GM12878 (cell line): ENCODE measurements at regions not wholly inside any gene's neighbourhood (a gene's known extent, or its start where the extent isn't known, plus 50 kb on each side); places are given as distances from the start of the nearest gene placed in this dataset.

Experiments
- CHD1 ChIP-seq: IDR thresholded peaks from 2 replicates; pipeline ENCODE4 v1.6.1; 2012; ENCODE audit warnings: low read depth, low read length, improper control_type of control experiment
- HDAC2 ChIP-seq: fragments of 200-600 bp; sonication (generic); IDR thresholded peaks from 2 replicates; pipeline ENCODE4 v1.6.1; 2017
- TAF1 ChIP-seq: IDR thresholded peaks from 2 replicates; pipeline ENCODE4 v1.6.1; 2011; ENCODE audit warnings: mild to moderate bottlenecking, low read depth, low read length, borderline replicate concordance
- ZNF622 ChIP-seq: fragments of 450-650 bp; IDR thresholded peaks from 2 replicates; pipeline ENCODE4 v1.6.1; 2017; ENCODE audit warnings: mild to moderate bottlenecking, inconsistent platforms
- TF ChIP-seq, protein P1 (sequence below): IDR thresholded peaks from 2 replicates; pipeline ENCODE4 v1.6.1; 2012; ENCODE audit warnings: mild to moderate bottlenecking, low read depth, low read length
- TF ChIP-seq, protein P2 (sequence below): fragments of 450-650 bp; IDR thresholded peaks from 2 replicates; pipeline ENCODE4 v1.6.1; 2018; ENCODE audit warnings: borderline replicate concordance, mild to moderate bottlenecking; ENCODE audit not compliant: partially characterized antibody
- TF ChIP-seq, protein P3 (sequence below): fragments of 450-650 bp; IDR thresholded peaks from 2 replicates; pipeline ENCODE4 v1.6.1; 2016; ENCODE audit warnings: mild to moderate bottlenecking, moderate library complexity, borderline replicate concordance

DNA sequence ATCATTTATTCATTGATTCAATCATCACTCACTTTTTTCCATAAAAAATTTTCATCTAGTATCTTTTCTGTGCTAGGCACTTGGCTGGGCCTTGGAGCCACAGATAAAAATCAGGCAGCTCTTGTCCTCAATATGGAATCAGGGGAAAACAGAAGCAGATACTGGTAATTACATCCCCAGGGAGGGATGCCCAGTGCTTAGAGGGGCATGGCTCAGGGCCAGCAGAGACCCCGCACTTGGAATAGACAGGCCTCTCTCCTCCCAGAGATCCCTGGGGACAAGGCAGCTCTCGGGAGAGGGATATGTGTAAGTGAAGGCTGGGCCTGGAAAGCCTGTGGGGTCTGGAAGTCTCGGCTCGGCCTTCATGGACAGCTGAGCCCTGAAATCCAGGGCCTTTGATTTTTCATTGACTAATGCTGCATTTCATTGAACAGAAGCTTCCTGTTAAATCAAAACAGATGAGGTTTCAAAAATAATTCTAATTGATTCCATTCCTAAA, 180.4 kb downstream of the FOXD2 start (continued):
- TF ChIP-seq, protein P1, sequence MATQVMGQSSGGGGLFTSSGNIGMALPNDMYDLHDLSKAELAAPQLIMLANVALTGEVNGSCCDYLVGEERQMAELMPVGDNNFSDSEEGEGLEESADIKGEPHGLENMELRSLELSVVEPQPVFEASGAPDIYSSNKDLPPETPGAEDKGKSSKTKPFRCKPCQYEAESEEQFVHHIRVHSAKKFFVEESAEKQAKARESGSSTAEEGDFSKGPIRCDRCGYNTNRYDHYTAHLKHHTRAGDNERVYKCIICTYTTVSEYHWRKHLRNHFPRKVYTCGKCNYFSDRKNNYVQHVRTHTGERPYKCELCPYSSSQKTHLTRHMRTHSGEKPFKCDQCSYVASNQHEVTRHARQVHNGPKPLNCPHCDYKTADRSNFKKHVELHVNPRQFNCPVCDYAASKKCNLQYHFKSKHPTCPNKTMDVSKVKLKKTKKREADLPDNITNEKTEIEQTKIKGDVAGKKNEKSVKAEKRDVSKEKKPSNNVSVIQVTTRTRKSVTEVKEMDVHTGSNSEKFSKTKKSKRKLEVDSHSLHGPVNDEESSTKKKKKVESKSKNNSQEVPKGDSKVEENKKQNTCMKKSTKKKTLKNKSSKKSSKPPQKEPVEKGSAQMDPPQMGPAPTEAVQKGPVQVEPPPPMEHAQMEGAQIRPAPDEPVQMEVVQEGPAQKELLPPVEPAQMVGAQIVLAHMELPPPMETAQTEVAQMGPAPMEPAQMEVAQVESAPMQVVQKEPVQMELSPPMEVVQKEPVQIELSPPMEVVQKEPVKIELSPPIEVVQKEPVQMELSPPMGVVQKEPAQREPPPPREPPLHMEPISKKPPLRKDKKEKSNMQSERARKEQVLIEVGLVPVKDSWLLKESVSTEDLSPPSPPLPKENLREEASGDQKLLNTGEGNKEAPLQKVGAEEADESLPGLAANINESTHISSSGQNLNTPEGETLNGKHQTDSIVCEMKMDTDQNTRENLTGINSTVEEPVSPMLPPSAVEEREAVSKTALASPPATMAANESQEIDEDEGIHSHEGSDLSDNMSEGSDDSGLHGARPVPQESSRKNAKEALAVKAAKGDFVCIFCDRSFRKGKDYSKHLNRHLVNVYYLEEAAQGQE: no peak
- TF ChIP-seq, protein P2, sequence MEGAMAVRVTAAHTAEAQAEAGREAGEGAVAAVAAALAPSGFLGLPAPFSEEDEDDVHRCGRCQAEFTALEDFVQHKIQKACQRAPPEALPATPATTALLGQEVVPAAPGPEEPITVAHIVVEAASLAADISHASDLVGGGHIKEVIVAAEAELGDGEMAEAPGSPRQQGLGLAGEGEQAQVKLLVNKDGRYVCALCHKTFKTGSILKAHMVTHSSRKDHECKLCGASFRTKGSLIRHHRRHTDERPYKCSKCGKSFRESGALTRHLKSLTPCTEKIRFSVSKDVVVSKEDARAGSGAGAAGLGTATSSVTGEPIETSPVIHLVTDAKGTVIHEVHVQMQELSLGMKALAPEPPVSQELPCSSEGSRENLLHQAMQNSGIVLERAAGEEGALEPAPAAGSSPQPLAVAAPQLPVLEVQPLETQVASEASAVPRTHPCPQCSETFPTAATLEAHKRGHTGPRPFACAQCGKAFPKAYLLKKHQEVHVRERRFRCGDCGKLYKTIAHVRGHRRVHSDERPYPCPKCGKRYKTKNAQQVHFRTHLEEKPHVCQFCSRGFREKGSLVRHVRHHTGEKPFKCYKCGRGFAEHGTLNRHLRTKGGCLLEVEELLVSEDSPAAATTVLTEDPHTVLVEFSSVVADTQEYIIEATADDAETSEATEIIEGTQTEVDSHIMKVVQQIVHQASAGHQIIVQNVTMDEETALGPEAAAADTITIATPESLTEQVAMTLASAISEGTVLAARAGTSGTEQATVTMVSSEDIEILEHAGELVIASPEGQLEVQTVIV: no peak
- TF ChIP-seq TAF1 (no peak), CHD1 (no peak), ZNF622 (no peak), HDAC2 (no peak)
- TF ChIP-seq, protein P3, sequence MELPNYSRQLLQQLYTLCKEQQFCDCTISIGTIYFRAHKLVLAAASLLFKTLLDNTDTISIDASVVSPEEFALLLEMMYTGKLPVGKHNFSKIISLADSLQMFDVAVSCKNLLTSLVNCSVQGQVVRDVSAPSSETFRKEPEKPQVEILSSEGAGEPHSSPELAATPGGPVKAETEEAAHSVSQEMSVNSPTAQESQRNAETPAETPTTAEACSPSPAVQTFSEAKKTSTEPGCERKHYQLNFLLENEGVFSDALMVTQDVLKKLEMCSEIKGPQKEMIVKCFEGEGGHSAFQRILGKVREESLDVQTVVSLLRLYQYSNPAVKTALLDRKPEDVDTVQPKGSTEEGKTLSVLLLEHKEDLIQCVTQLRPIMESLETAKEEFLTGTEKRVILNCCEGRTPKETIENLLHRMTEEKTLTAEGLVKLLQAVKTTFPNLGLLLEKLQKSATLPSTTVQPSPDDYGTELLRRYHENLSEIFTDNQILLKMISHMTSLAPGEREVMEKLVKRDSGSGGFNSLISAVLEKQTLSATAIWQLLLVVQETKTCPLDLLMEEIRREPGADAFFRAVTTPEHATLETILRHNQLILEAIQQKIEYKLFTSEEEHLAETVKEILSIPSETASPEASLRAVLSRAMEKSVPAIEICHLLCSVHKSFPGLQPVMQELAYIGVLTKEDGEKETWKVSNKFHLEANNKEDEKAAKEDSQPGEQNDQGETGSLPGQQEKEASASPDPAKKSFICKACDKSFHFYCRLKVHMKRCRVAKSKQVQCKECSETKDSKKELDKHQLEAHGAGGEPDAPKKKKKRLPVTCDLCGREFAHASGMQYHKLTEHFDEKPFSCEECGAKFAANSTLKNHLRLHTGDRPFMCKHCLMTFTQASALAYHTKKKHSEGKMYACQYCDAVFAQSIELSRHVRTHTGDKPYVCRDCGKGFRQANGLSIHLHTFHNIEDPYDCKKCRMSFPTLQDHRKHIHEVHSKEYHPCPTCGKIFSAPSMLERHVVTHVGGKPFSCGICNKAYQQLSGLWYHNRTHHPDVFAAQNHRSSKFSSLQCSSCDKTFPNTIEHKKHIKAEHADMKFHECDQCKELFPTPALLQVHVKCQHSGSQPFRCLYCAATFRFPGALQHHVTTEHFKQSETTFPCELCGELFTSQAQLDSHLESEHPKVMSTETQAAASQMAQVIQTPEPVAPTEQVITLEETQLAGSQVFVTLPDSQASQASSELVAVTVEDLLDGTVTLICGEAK: no peak
